H1 (cell line): ENCODE measurements at regions not wholly inside any gene's neighbourhood (a gene's known extent, or its start where the extent isn't known, plus 50 kb on each side); places are given as distances from the start of the nearest gene placed in this dataset.

Source experiments
- RBBP5 ChIP-seq: IDR thresholded peaks from 2 replicates; pipeline ENCODE4 v1.7.1; 2012; ENCODE audit warnings: low read depth, mild to moderate bottlenecking, inconsistent platforms, low read length, moderate library complexity, borderline replicate concordance
- SIX5 ChIP-seq: IDR thresholded peaks from 2 replicates; pipeline ENCODE4 v1.6.1; 2011; ENCODE audit warnings: mild to moderate bottlenecking, low read depth, low read length
- SP4 ChIP-seq: IDR thresholded peaks from 2 replicates; pipeline ENCODE4 v1.6.1; 2012; ENCODE audit warnings: low read length, inconsistent platforms
- TCF12 ChIP-seq: IDR thresholded peaks from 2 replicates; pipeline ENCODE4 v1.6.1; 2011; ENCODE audit warnings: low read depth, mild to moderate bottlenecking, low read length
- TF ChIP-seq, protein P1 (sequence below): IDR thresholded peaks from 2 replicates; pipeline ENCODE4 v1.6.1; 2012; ENCODE audit warnings: low read length, inconsistent platforms

DNA sequence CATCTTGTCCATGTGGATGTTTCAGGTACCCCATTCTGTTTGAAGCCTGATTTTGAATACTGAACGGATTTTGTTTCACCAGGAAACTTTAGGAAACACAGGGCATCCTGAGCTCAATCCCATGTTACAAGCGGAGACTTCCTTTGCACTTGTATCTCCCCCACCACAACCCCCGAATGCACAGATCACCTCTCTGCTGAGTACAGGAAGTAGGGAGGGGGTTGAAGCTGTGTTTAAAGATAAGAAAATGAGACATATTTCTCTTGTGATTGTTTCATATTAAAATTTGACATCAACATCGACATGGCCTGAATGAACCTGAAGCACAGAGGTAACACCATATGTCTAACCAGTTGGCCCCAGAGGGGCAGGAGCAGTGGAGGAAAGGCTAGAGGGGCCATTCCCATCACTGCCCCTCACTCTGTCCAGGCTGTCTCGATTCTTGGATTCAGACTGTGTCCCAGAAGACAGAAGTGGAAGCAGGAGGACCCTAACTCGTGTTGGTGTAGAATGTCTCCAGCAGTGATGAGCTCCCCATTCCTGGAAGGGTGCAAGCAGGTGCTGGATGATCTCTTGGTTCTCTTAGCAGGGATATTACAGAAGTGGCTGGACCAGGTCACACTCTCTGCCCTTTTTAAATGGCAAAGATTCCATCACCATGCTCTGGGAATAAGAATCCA lies 59.6 kb upstream of the IQSEC1 start (continued):
- no peak for TF ChIP-seq RBBP5
- TF ChIP-seq SP4 = no peak
- no peak for TF ChIP-seq TCF12
- TF ChIP-seq, protein P1, sequence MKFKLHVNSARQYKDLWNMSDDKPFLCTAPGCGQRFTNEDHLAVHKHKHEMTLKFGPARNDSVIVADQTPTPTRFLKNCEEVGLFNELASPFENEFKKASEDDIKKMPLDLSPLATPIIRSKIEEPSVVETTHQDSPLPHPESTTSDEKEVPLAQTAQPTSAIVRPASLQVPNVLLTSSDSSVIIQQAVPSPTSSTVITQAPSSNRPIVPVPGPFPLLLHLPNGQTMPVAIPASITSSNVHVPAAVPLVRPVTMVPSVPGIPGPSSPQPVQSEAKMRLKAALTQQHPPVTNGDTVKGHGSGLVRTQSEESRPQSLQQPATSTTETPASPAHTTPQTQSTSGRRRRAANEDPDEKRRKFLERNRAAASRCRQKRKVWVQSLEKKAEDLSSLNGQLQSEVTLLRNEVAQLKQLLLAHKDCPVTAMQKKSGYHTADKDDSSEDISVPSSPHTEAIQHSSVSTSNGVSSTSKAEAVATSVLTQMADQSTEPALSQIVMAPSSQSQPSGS = no peak
- no peak for TF ChIP-seq SIX5
